Muscle layer of colon (tissue), 2 donors: ENCODE measurements at regions not wholly inside any gene's neighbourhood (a gene's known extent, or its start where the extent isn't known, plus 50 kb on each side); places are given as distances from the start of the nearest gene placed in this dataset.

Source experiments
- H3K27ac ChIP-seq: one replicate; pipeline ENCODE4 v1.7.0; 2013; ENCODE audit warnings: low read depth, mild to moderate bottlenecking, low read length, moderate library complexity
- H3K27me3 ChIP-seq, 2 donors: one replicate each; pipeline ENCODE4 v1.7.0; 2013; ENCODE audit warnings: low read length in 2 of 2, mild to moderate bottlenecking in 2 of 2; ENCODE audit not compliant: insufficient read depth in 2 of 2, control insufficient read depth in 1 of 2
- H3K36me3 ChIP-seq: one replicate; pipeline ENCODE4 v1.7.0; 2013; ENCODE audit warnings: mild to moderate bottlenecking, low read length; ENCODE audit not compliant: insufficient read depth
- H3K4me1 ChIP-seq: one replicate; pipeline ENCODE4 v1.7.0; 2013; ENCODE audit warnings: mild to moderate bottlenecking, low read length; ENCODE audit not compliant: insufficient read depth
- H3K4me3 ChIP-seq, 2 donors: one replicate each; pipeline ENCODE4 v1.7.0; 2013; ENCODE audit warnings: low read length in 2 of 2, low read depth in 1 of 2, mild to moderate bottlenecking in 1 of 2, moderate library complexity in 1 of 2
- H3K9ac ChIP-seq: one replicate; pipeline ENCODE4 v1.7.0; 2013; ENCODE audit warnings: low read length
- H3K9me3 ChIP-seq: one replicate; pipeline ENCODE4 v1.7.0; 2013; ENCODE audit warnings: mild to moderate bottlenecking, low read length
- donor health status: abdominal sarcoma.
- donor health status: Adenocarcinoma of cecum.

DNA sequence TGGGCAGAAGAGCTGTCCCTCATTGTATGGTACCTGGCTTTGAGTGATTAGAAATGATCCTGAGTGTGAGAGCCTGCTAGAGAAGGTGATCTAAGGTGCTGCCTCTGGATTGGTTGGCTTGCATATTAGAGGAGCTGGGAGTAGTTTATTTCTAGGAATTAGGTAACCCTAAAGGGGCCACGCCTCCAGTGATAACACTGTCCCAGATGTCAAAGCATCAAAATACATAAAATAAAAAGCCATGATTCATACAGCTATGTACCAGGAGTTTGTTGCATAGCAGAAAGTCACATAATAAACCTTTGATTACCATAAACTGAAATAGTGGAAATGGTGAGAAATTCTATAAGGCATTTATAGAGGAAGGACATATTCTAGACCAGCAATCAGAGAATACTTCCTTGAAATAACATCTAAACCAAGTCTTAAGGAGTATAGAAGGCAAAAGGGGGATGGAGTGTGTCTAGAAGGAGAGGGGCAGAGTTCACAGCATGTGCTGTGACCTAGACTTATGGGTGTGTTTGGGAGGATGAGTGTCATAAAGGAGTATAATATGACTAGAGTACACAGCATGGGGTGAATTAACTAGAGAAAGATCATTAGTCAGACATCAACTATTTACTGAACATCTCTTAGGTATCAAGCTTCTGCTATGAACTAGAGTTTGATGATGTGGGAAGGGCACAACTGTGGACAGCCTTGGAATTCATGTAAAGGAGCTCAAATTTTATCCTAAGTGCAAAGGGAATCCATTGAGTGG is 686.4 kb downstream of the GALC start:
- Histone ChIP-seq H3K9ac (no peak overlapping the region), H3K27me3 (no peaks in the 10 kb centered on the region)

GRCh38 chr14:87305345-87305744 is 687.6 kb downstream of the GALC start:
- H3K36me3 ChIP-seq = no peaks in the 10 kb centered on the region
- H3K27ac ChIP-seq = no peak overlapping the region
- no peaks in the 10 kb centered on the region for H3K27me3 ChIP-seq
- H3K4me1 ChIP-seq = no peaks in the 10 kb centered on the region
- no peaks in the 10 kb centered on the region for H3K9me3 ChIP-seq
- H3K9ac ChIP-seq = no peak overlapping the region
- H3K4me3 ChIP-seq = no peak overlapping the region

More for the DNA sequence above, 686.4 kb downstream of the GALC start:
- no peaks in the 10 kb centered on the region for H3K36me3 ChIP-seq
- no peaks in the 10 kb centered on the region for H3K4me1 ChIP-seq
- no peak overlapping the region for H3K4me3 ChIP-seq
- H3K9me3 ChIP-seq = no peaks in the 10 kb centered on the region
- no peak overlapping the region for H3K27ac ChIP-seq

GRCh38 chr14:87304404-87304803 is 688.6 kb downstream of the GALC start:
- H3K4me3 ChIP-seq = no peak overlapping the region
- no peaks in the 10 kb centered on the region for H3K36me3 ChIP-seq
- H3K27me3 ChIP-seq = no peaks in the 10 kb centered on the region

DNA sequence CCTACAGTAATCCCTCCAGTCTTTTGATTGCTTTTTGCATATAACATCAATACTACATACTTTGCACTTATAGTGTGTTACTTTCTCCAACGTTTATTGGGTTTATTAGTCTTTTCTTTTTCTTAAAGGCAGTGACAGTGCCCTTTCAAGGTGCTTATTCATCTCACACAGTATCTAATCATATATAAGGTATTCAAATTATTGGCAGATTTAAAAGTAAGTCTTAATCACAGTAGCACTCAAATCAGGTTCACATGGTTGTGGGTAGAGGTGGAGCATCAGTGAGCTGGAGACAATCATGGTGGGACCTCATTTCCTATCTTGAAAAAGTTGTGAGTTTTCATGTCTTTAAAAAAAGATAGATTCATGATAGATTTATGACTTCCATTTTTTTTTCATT is 706.2 kb downstream of the GALC start:
- Histone ChIP-seq H3K36me3 (no peaks in the 10 kb centered on the region), H3K4me3 (no peak overlapping the region), H3K4me1 (no peaks in the 10 kb centered on the region), H3K27me3 (no peaks in the 10 kb centered on the region), H3K27ac (no peak overlapping the region), H3K9me3 (no peaks in the 10 kb centered on the region), H3K9ac (no peak overlapping the region)

More at GRCh38 chr14:87304404-87304803, 688.6 kb downstream of the GALC start:
- no peaks in the 10 kb centered on the region for H3K4me1 ChIP-seq
- H3K9me3 ChIP-seq = no peaks in the 10 kb centered on the region
- H3K9ac ChIP-seq = no peak overlapping the region
- H3K27ac ChIP-seq = no peak overlapping the region

DNA sequence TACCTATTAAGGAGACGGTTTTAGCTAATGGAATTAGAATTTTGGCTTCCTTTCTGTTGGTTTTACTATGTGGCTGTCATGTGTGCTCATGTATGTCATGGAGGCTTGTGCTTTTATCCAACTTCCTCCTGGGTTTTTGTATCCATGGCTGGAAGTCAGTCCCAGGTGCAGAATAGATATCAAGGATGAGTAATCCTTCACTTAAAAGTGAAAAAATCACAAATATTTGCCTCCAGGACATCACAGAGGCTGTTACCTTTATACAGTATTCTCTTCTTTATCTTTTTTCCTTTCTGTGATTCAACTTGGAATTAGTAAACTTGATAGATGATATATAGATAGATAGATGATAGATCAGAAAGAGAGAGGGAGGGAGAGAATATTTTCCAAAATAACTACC is 706.8 kb downstream of the GALC start:
- no peaks in the 10 kb centered on the region for H3K36me3 ChIP-seq
- H3K27me3 ChIP-seq = no peaks in the 10 kb centered on the region
- no peaks in the 10 kb centered on the region for H3K9me3 ChIP-seq
- no peaks in the 10 kb centered on the region for H3K4me1 ChIP-seq
- no peak overlapping the region for H3K27ac ChIP-seq
- no peak overlapping the region for H3K9ac ChIP-seq
- no peak overlapping the region for H3K4me3 ChIP-seq

GRCh38 chr14:87285506-87285905 is 707.5 kb downstream of the GALC start:
- Histone ChIP-seq H3K9me3 (no peaks in the 10 kb centered on the region), H3K4me1 (no peaks in the 10 kb centered on the region), H3K9ac (no peak overlapping the region), H3K36me3 (no peaks in the 10 kb centered on the region), H3K27ac (no peak overlapping the region), H3K27me3 (no peaks in the 10 kb centered on the region), H3K4me3 (no peak overlapping the region)

DNA sequence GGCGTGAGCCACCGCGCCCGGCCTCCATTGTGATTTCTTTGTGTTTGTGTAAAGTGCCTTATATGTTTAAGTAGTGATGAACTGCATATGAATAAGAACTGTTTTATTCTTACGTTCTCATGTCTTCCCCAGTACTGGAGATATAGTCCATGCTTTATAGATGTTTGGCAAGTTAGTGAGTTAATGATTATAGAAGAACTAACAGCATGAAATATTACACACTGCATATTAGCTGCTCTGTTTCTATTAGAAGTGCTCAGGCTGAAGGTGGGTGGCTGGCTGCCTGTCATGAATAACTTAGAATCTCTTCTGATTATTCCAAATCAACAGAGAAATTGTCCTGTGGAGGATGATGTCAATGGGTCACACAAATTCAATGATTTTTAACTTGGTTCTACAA is 709.4 kb downstream of the GALC start:
- no peaks in the 10 kb centered on the region for H3K9me3 ChIP-seq
- no peak overlapping the region for H3K4me3 ChIP-seq
- H3K4me1 ChIP-seq = no peaks in the 10 kb centered on the region
- H3K27me3 ChIP-seq = no peaks in the 10 kb centered on the region
- no peak overlapping the region for H3K27ac ChIP-seq
- no peaks in the 10 kb centered on the region for H3K36me3 ChIP-seq
- H3K9ac ChIP-seq = no peak overlapping the region

DNA sequence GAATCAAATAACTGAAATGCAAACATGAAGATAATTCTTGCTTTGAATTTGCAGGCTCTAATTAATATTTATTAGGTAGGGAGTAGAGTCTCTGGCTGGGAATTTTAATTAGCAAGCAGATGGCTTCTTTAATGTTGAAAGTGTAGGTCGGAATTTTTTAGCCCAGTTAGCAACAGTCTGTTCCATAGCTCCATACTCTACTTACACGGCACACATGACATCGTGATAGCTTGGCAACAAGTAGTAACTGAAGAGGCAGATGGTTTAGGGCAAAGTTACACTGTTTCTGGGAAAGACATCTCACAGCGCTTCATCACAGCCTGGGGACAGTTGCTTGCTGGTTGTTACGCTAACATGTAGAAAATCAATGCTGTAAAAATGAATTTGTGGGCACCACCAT is 710.7 kb downstream of the GALC start:
- no peaks in the 10 kb centered on the region for H3K4me1 ChIP-seq
- no peak overlapping the region for H3K4me3 ChIP-seq
- H3K27me3 ChIP-seq = no peaks in the 10 kb centered on the region
- no peak overlapping the region for H3K9ac ChIP-seq
- no peaks in the 10 kb centered on the region for H3K9me3 ChIP-seq
- H3K36me3 ChIP-seq = no peaks in the 10 kb centered on the region
- no peak overlapping the region for H3K27ac ChIP-seq

DNA sequence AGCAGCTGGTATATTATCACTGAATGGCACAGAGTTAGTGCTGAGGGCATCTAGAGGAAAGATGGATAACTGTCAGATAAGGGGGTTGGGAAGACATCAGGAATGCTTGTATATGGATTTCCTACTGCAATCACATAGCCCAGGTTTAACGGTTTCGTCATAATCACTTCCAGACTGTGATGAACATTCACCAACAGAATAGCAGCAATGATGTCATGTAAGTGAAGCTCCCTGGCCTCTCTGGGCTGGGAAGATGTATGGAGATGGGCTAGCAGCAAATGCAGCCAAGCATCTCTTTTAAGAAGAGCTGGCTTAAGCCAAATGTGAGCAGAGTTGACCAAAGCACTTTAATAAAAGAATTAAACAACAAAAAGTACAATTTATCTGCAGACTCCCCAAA is 714.6 kb downstream of the GALC start:
- Histone ChIP-seq H3K27ac (no peak overlapping the region), H3K36me3 (no peaks in the 10 kb centered on the region), H3K9ac (no peak overlapping the region), H3K4me3 (no peak overlapping the region), H3K27me3 (no peaks in the 10 kb centered on the region), H3K9me3 (no peaks in the 10 kb centered on the region), H3K4me1 (no peaks in the 10 kb centered on the region)

GRCh38 chr14:87271331-87271730 is 721.7 kb downstream of the GALC start:
- Histone ChIP-seq H3K4me1 (no peaks in the 10 kb centered on the region), H3K9ac (no peak overlapping the region), H3K36me3 (no peaks in the 10 kb centered on the region), H3K9me3 (no peaks in the 10 kb centered on the region), H3K4me3 (no peak overlapping the region), H3K27me3 (no peaks in the 10 kb centered on the region), H3K27ac (no peak overlapping the region)

- no peak overlapping the region for H3K27ac ChIP-seq
- no peaks in the 10 kb centered on the region for H3K4me1 ChIP-seq
- no peaks in the 10 kb centered on the region for H3K9me3 ChIP-seq
- no peaks in the 10 kb centered on the region for H3K36me3 ChIP-seq
- no peak overlapping the region for H3K9ac ChIP-seq
- no peak overlapping the region for H3K4me3 ChIP-seq
- no peaks in the 10 kb centered on the region for H3K27me3 ChIP-seq
Observed at GRCh38 chr14:87268997-87269396, 724.0 kb downstream of the GALC start.

GRCh38 chr14:87264796-87265195 is 728.2 kb downstream of the GALC start:
- H3K4me1 ChIP-seq = no peaks in the 10 kb centered on the region
- no peak overlapping the region for H3K4me3 ChIP-seq
- H3K27ac ChIP-seq = no peak overlapping the region
- no peaks in the 10 kb centered on the region for H3K9me3 ChIP-seq
- no peak overlapping the region for H3K9ac ChIP-seq
- H3K27me3 ChIP-seq = no peaks in the 10 kb centered on the region
- no peaks in the 10 kb centered on the region for H3K36me3 ChIP-seq
